Brain pericyte (primary cell): ENCODE measurements at regions not wholly inside any gene's neighbourhood (a gene's known extent, or its start where the extent isn't known, plus 50 kb on each side); places are given as distances from the start of the nearest gene placed in this dataset.

Experiments
- DNase-seq: peaks from one replicate; pipeline ENCODE4 v3.0.0-alpha.2; 2012; ENCODE audit warnings: low read depth, low spot score

- no peak for DNase-seq
These were observed 73.0 kb upstream of the HMGN3 start for GRCh38 chr6:79307321-79308036.

GRCh38 chr6:79305020-79305419 lies 70.5 kb upstream of the HMGN3 start:
- no peak for DNase-seq

GRCh38 chr6:79302341-79302740 lies 67.9 kb upstream of the HMGN3 start:
- DNase-seq: no peak

GRCh38 chr6:79301290-79301689 lies 66.8 kb upstream of the HMGN3 start:
- DNase-seq: no peak

GRCh38 chr6:79296211-79296610 lies 61.7 kb upstream of the HMGN3 start:
- DNase-seq: no peak
